Eye (tissue), 1 donor: ENCODE measurements at regions not wholly inside any gene's neighbourhood (a gene's known extent, or its start where the extent isn't known, plus 50 kb on each side); places are given as distances from the start of the nearest gene placed in this dataset.

Experiments used
- DNase-seq: peaks from one replicate; pipeline ENCODE4 v3.0.0-alpha.2; 2015

GRCh38 chr10:3537518-3537917 is 247.5 kb downstream of the KLF6 start:
- DNase-seq: no peak

GRCh38 chr10:3535001-3535400 is 250.0 kb downstream of the KLF6 start:
- DNase-seq: no peak

GRCh38 chr10:3534433-3534832 is 250.6 kb downstream of the KLF6 start:
- DNase-seq: no peak

GRCh38 chr10:3533296-3533695 is 251.7 kb downstream of the KLF6 start:
- no peak for DNase-seq

DNA sequence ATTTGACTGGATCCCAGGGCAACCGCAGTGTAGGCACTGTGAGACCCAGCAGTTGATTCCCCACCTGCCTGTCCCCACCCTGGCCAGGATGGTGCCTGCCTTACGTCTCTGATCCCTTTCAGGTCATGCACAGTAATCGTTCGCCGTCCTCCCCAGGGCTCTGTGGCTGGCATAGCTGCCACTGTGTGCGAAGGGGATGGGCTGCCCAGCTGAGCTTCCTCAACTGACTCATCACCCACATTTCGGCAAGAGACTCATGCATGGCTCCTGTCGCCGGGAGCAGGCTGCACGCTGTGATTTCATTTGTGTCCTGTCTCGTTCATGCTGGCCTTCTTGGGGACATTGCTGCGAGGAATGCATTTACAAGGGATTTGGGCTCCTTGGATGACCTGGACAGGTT is 252.4 kb downstream of the KLF6 start:
- no peak for DNase-seq

DNA sequence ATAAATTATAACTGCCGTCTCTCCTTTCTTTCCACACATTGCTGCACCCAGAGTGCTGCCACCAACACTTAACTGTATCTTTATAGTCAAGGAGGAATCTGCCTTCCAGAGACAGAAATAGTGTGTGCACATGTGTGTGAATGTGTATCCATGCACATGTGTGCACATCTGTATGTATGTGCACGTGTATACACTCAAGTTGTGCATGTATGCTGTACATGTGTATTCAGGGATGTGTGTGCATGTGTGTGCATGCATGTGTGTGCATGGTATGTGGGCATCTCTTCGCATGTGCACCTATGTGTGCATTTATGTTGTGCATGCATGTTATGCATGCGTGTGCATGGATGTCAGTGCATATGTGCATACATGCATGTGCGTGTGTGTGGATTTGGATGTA is 253.3 kb downstream of the KLF6 start:
- no peak for DNase-seq

DNA sequence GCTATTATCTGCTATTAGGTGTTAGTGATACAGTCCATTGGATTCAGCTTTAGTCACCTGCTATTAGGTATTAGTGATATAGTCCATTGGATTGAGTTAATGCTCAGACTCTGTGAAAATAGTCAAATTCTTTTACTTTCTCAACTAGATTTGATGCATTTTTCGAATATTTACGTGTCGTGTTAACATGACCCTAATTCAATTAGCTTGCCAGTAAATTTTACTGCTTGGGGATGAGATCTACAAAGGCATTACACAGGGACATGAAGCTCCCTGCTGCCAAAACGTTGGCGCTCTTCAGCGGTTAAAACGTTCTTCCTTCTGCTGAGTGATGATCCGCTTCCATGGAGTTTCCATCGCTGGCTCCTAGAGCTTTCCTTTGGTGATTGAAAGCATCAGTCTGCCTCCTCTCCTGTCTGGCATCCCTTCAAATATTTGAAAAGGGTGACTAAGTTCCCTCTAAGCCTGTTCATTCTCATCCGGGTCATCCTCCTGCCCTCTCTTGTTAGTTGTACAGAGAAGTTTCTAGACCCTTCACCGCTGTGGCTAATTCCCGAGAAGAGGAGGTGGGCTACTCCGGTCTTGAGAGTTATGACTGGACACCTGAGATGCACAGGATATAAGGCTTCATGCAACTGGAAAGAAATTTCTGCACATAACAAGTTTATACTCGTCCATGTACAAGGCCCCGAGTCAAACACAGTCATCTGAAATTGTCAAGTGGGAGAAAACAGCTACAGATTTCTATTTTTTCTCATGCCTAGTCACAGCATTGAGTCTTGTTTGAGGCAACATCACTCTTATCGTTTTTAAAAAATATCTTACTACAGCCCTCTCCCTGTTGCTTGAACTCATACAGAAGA is 254.0 kb downstream of the KLF6 start:
- DNase-seq: no peak

DNA sequence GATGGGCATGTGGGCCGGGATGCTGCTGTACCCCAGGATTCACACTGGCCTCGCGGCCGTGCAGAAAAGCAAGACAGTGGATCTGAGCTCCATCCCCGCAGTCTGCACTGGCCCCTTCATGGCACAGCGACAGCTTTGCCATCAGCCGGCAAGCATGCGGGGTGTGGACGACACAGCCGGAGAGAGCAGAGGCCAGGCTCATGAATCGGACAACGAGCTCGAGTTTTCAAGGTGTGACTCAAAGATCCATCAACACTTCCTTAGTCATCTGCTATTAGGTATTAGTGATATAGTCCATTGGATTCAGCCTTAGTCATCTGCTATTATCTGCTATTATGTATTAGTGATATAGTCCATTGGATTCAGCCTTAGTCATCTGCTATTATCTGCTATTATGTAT is 254.7 kb downstream of the KLF6 start:
- no peak for DNase-seq

DNA sequence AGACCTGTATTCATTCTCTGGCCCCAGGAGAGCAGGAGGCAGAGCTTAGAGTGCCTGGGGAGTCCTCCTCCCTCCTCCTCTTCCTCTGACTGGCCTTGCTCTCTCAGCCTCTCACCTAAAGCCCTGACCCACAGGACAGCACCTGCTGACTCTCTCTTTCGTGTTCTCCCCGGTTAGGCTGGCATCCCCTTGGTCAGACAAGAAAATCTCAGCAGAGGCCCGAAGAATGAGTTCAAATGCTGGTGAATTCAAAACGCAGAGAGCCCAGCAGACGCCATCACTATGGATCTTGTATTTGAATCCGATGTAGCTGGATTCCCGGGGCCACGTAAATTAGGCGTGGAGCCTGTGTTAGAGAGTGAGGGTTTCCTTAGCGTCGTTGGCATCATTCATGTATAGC is 255.3 kb downstream of the KLF6 start:
- DNase-seq: no peak

- peak; percentile 4 for DNase-seq
Measured at GRCh38 chr10:3528823-3529403, 256.1 kb downstream of the KLF6 start.

DNA sequence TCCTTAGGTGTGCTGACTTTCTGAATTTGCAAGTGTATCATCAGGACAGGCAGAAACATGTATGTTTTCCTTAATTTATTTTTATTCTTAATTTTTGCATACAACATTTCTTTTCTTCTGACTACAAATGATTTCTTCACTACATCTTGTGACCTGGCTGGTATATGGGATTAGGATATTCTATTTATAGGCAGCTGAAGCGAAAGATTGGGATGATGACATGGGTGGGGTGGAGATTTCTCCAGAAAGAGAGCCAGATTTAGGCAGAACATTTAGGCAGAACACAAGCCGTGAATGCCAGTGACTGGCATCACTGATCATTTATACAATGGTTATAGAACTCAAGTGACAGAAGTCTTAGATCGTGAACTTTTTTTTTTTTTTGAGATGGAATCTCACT is 256.7 kb downstream of the KLF6 start:
- no peak for DNase-seq

GRCh38 chr10:3527869-3528268 is 257.1 kb downstream of the KLF6 start:
- no peak for DNase-seq

GRCh38 chr10:3526727-3527501 is 258.1 kb downstream of the KLF6 start:
- DNase-seq: peak; percentile 17

- DNase-seq: no peak
Measured at GRCh38 chr10:3525832-3526449, 259.1 kb downstream of the KLF6 start.

DNA sequence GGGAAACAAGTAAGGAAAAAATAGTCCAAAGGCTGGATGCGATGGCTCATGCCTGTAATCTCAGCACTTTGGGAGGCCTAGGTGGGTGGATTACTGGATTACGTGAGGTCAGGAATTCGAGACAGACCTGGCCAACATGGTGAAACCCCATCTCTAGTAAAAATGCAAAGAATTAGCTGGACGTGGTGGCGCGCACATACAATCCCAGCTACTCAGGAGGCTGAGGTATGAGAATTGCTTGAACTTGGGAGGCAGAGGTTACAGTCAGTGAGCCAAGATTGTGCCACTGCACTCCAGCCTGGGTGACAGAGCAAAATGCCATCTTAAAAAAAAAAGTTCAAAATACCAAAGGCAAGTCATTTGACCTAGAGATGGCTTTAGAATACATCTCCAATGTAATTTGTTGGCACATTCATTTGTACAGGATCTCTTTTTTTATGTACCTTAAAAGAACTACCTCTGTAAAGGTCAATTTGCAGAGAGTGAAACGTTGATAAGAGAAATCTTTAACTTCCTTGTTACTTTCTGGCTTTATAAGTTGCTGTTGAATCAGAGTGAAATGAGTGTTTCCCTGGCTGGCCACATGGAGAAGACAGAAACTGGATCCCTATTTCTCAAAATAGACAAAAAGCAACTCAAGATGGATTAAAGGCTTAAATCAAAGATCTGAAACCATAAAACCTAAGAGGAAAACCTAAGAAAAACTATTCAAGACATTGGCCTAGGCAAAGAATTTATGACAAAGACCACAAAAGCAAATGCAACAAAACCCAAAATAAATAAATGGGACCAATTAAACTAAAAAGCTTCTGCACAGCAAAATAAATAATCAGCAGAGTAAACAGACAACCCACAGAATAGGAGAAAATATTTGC is 260.7 kb downstream of the KLF6 start:
- no peak for DNase-seq

GRCh38 chr10:3523309-3524050 is 261.5 kb downstream of the KLF6 start:
- DNase-seq: no peak

- DNase-seq: no peak
Measured at GRCh38 chr10:3516923-3517255, 268.1 kb downstream of the KLF6 start.

DNA sequence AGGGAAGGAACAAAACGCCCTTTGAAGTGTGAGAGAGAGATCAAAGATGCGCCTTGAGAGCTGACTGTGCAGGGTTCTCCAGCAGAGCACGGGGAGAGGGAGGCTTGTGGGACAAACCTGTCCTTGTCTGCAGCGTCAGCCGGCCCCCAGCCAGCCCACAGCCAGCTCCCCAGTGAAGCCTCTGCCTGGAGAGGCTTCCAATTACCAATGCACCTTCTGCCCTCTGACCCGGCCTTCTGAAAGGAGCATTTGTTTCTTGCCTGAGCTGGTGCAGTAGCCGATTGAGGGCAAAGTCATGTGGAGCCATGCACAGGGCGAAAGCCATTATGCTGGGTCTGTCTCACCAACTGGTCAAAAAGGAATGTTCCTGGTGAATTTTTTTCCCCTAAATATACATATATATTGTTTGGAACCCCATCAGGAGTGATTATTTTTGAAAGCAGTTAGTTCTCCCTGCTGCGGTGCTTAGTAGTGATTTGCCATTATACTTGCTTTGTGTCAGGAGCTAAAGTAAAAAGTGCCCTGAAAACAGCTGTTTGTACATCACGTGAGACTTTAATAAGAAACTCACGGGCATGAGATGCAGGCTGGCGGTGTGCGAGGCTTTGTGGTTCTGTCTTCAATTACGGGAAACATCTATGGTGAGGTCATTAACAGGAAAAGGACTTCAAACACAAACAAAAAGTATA is 268.6 kb downstream of the KLF6 start:
- DNase-seq: no peak

- DNase-seq: no peak
Measured at GRCh38 chr10:3514691-3515090, 270.3 kb downstream of the KLF6 start.

- DNase-seq: no peak
Measured at GRCh38 chr10:3512263-3512662, 272.7 kb downstream of the KLF6 start.

GRCh38 chr10:3511483-3511882 is 273.5 kb downstream of the KLF6 start:
- no peak for DNase-seq
